ENCODE measurements at regions not wholly inside any gene's neighbourhood (a gene's known extent, or its start where the extent isn't known, plus 50 kb on each side); places are given as distances from the start of the nearest gene placed in this dataset.

GRCh38 chr3:99246010-99246654 lies 344.6 kb upstream of the DCBLD2 start:
- DNase-seq (ENCODE audit: insufficient read length, low spot score), result no peak
- FAIRE-seq, result no peak
- TF ChIP-seq POLR2A (IDR thresholded peaks at IDR 0.05; ENCODE audit: low read depth, low read length) (no peak), SPI1 (IDR thresholded peaks at IDR 0.05; ENCODE audit: low read depth, low read length) (no peak), POLR2AphosphoS5 (IDR thresholded peaks at IDR 0.05; ENCODE audit: low read depth, low read length) (no peak), PAX5 (IDR thresholded peaks at IDR 0.05; ENCODE audit: insufficient read depth, low read length, severe bottlenecking) (no peak), POU2F2 (IDR thresholded peaks at IDR 0.05; ENCODE audit: low read depth, low read length) (no peak), TAF1 (IDR thresholded peaks at IDR 0.05; ENCODE audit: low read depth, low read length) (no peak)

GRCh38 chr3:99242271-99242670 lies 340.8 kb upstream of the DCBLD2 start:
- FAIRE-seq, result no peak
- TF ChIP-seq PAX5 (IDR thresholded peaks at IDR 0.05; ENCODE audit: insufficient read depth, low read length, severe bottlenecking) (no peak), TAF1 (IDR thresholded peaks at IDR 0.05; ENCODE audit: low read depth, low read length) (no peak), SPI1 (IDR thresholded peaks at IDR 0.05; ENCODE audit: low read depth, low read length) (no peak), POLR2A (IDR thresholded peaks at IDR 0.05; ENCODE audit: low read depth, low read length) (no peak), POU2F2 (IDR thresholded peaks at IDR 0.05; ENCODE audit: low read depth, low read length) (no peak), POLR2AphosphoS5 (IDR thresholded peaks at IDR 0.05; ENCODE audit: low read depth, low read length) (no peak)
- no peak for DNase-seq (ENCODE audit: insufficient read length, low spot score)

- FAIRE-seq (no peak), DNase-seq (ENCODE audit: insufficient read length, low spot score) (no peak)
- TF ChIP-seq POLR2AphosphoS5 (IDR thresholded peaks at IDR 0.05; ENCODE audit: low read depth, low read length), result no peak
- no peak for TF ChIP-seq POLR2A (IDR thresholded peaks at IDR 0.05; ENCODE audit: low read depth, low read length)
- TF ChIP-seq POU2F2 (IDR thresholded peaks at IDR 0.05; ENCODE audit: low read depth, low read length), result no peak
- no peak for TF ChIP-seq TAF1 (IDR thresholded peaks at IDR 0.05; ENCODE audit: low read depth, low read length)
- no peak for TF ChIP-seq SPI1 (IDR thresholded peaks at IDR 0.05; ENCODE audit: low read depth, low read length)
- no peak for TF ChIP-seq PAX5 (IDR thresholded peaks at IDR 0.05; ENCODE audit: insufficient read depth, low read length, severe bottlenecking)
Observed at GRCh38 chr3:99240700-99241099, 339.2 kb upstream of the DCBLD2 start.

- no peak for FAIRE-seq
- TF ChIP-seq POLR2A (IDR thresholded peaks at IDR 0.05; ENCODE audit: low read depth, low read length) (no peak), POLR2AphosphoS5 (IDR thresholded peaks at IDR 0.05; ENCODE audit: low read depth, low read length) (no peak), POU2F2 (IDR thresholded peaks at IDR 0.05; ENCODE audit: low read depth, low read length) (no peak), TAF1 (IDR thresholded peaks at IDR 0.05; ENCODE audit: low read depth, low read length) (no peak), SPI1 (IDR thresholded peaks at IDR 0.05; ENCODE audit: low read depth, low read length) (no peak), PAX5 (IDR thresholded peaks at IDR 0.05; ENCODE audit: insufficient read depth, low read length, severe bottlenecking) (no peak)
- DNase-seq (ENCODE audit: insufficient read length, low spot score), result no peak
Observed at GRCh38 chr3:99236576-99236975, 335.1 kb upstream of the DCBLD2 start.

- no peak for DNase-seq (ENCODE audit: insufficient read length, low spot score)
- no peak for FAIRE-seq
- TF ChIP-seq POU2F2 (IDR thresholded peaks at IDR 0.05; ENCODE audit: low read depth, low read length) (no peak), PAX5 (IDR thresholded peaks at IDR 0.05; ENCODE audit: insufficient read depth, low read length, severe bottlenecking) (no peak), TAF1 (IDR thresholded peaks at IDR 0.05; ENCODE audit: low read depth, low read length) (no peak), SPI1 (IDR thresholded peaks at IDR 0.05; ENCODE audit: low read depth, low read length) (no peak), POLR2A (IDR thresholded peaks at IDR 0.05; ENCODE audit: low read depth, low read length) (no peak), POLR2AphosphoS5 (IDR thresholded peaks at IDR 0.05; ENCODE audit: low read depth, low read length) (no peak)
Observed at GRCh38 chr3:99232696-99233095, 331.2 kb upstream of the DCBLD2 start.

- TF ChIP-seq PAX5 (IDR thresholded peaks at IDR 0.05; ENCODE audit: insufficient read depth, low read length, severe bottlenecking) (no peak), POU2F2 (IDR thresholded peaks at IDR 0.05; ENCODE audit: low read depth, low read length) (no peak), TAF1 (IDR thresholded peaks at IDR 0.05; ENCODE audit: low read depth, low read length) (no peak), POLR2A (IDR thresholded peaks at IDR 0.05; ENCODE audit: low read depth, low read length) (no peak), SPI1 (IDR thresholded peaks at IDR 0.05; ENCODE audit: low read depth, low read length) (no peak), POLR2AphosphoS5 (IDR thresholded peaks at IDR 0.05; ENCODE audit: low read depth, low read length) (no peak)
- DNase-seq (ENCODE audit: insufficient read length, low spot score), result no peak
- FAIRE-seq, result no peak
Observed at GRCh38 chr3:99218468-99218867, 317.0 kb upstream of the DCBLD2 start.

- TF ChIP-seq POLR2A (IDR thresholded peaks at IDR 0.05; ENCODE audit: low read depth, low read length) (no peak), POLR2AphosphoS5 (IDR thresholded peaks at IDR 0.05; ENCODE audit: low read depth, low read length) (no peak), TAF1 (IDR thresholded peaks at IDR 0.05; ENCODE audit: low read depth, low read length) (no peak), PAX5 (IDR thresholded peaks at IDR 0.05; ENCODE audit: insufficient read depth, low read length, severe bottlenecking) (no peak), SPI1 (IDR thresholded peaks at IDR 0.05; ENCODE audit: low read depth, low read length) (no peak), POU2F2 (IDR thresholded peaks at IDR 0.05; ENCODE audit: low read depth, low read length) (no peak)
- DNase-seq (ENCODE audit: insufficient read length, low spot score) (no peak), FAIRE-seq (no peak)
Observed at GRCh38 chr3:99212969-99213368, 311.5 kb upstream of the DCBLD2 start.

- DNase-seq (ENCODE audit: insufficient read length, low spot score) (no peak), FAIRE-seq (no peak)
- peak; percentile 74 for TF ChIP-seq SPI1 (IDR thresholded peaks at IDR 0.05; ENCODE audit: low read depth, low read length)
- TF ChIP-seq PAX5 (IDR thresholded peaks at IDR 0.05; ENCODE audit: insufficient read depth, low read length, severe bottlenecking), result no peak
Observed at GRCh38 chr3:99211309-99211708, 309.8 kb upstream of the DCBLD2 start.

GRCh38 chr3:99199021-99199420 lies 297.5 kb upstream of the DCBLD2 start:
- no peak for DNase-seq (ENCODE audit: insufficient read length, low spot score)
- FAIRE-seq, result no peak
- no peak for TF ChIP-seq TAF1 (IDR thresholded peaks at IDR 0.05; ENCODE audit: low read depth, low read length)
- TF ChIP-seq POU2F2 (IDR thresholded peaks at IDR 0.05; ENCODE audit: low read depth, low read length), result no peak
- no peak for TF ChIP-seq SPI1 (IDR thresholded peaks at IDR 0.05; ENCODE audit: low read depth, low read length)

- no peak for FAIRE-seq
- DNase-seq (ENCODE audit: insufficient read length, low spot score), result no peak
- no peak for TF ChIP-seq POU2F2 (IDR thresholded peaks at IDR 0.05; ENCODE audit: low read depth, low read length)
- TF ChIP-seq POLR2AphosphoS5 (IDR thresholded peaks at IDR 0.05; ENCODE audit: low read depth, low read length), result no peak
- no peak for TF ChIP-seq TAF1 (IDR thresholded peaks at IDR 0.05; ENCODE audit: low read depth, low read length)
- no peak for TF ChIP-seq PAX5 (IDR thresholded peaks at IDR 0.05; ENCODE audit: insufficient read depth, low read length, severe bottlenecking)
- no peak for TF ChIP-seq POLR2A (IDR thresholded peaks at IDR 0.05; ENCODE audit: low read depth, low read length)
- TF ChIP-seq SPI1 (IDR thresholded peaks at IDR 0.05; ENCODE audit: low read depth, low read length), result no peak
Observed at GRCh38 chr3:99191186-99191585, 289.7 kb upstream of the DCBLD2 start.
